H1 (cell line): ENCODE measurements at regions not wholly inside any gene's neighbourhood (a gene's known extent, or its start where the extent isn't known, plus 50 kb on each side); places are given as distances from the start of the nearest gene placed in this dataset.

ENCODE experiments used
- ATF3 ChIP-seq: IDR thresholded peaks from 2 replicates; pipeline ENCODE4 v1.6.1; 2011; ENCODE audit warnings: low read depth, mild to moderate bottlenecking, low read length; ENCODE audit not compliant: insufficient read depth
- CBX8 ChIP-seq: fragments of 300-800, 300-1000 bp; sonication (generic); IDR thresholded peaks from 2 replicates; pipeline ENCODE4 v1.7.1; 2016; ENCODE audit warnings: low read depth, low read length, borderline replicate concordance
- KDM1A ChIP-seq: fragments of 200-600, 300-600 bp; sonication (generic); IDR thresholded peaks from 2 replicates; pipeline ENCODE4 v1.7.1; 2016; ENCODE audit warnings: mild to moderate bottlenecking, low read length, borderline replicate concordance
- KDM5A ChIP-seq: fragments of 200-600 bp; IDR thresholded peaks from 2 replicates; pipeline ENCODE4 v1.7.1; 2012; ENCODE audit warnings: mild to moderate bottlenecking, low read length, inconsistent platforms, mixed read lengths
- TCF12 ChIP-seq: IDR thresholded peaks from 2 replicates; pipeline ENCODE4 v1.6.1; 2011; ENCODE audit warnings: low read depth, mild to moderate bottlenecking, low read length

DNA sequence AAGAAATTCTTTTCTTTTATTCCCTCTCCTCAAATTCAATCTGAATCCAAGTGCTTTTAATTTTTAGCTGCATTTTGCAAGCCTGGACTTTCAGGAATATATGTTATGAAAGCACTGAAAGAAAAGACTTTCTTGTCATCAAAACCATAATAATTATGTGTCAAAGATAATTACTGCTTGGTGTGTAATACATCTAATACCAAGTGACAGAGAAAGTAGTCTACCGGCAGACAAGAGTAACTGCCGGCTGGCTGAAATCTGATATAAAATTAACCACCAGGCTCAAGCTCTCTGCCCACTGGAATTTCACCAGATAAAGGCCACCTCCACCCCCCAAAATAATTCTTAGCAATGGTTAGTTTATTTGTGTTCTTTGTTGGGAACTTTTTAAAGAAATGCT is 220.9 kb upstream of the CDIN1 start (continued):
- TF ChIP-seq KDM1A, result no peak
- TF ChIP-seq CBX8, result no peak
- no peak for TF ChIP-seq KDM5A
- TF ChIP-seq TCF12, result no peak
- no peak for TF ChIP-seq ATF3
